B cell (primary cell): ENCODE measurements at regions not wholly inside any gene's neighbourhood (a gene's known extent, or its start where the extent isn't known, plus 50 kb on each side); places are given as distances from the start of the nearest gene placed in this dataset.

Source experiments
- EZH2 ChIP-seq: IDR thresholded peaks from 2 replicates; pipeline ENCODE4 v1.6.1; 2012; ENCODE audit warnings: borderline replicate concordance, low read depth, mild to moderate bottlenecking, moderate library complexity, low read length; ENCODE audit not compliant: insufficient read depth, poor library complexity, severe bottlenecking
- TF ChIP-seq, protein P1 (sequence below): fragments of 200-600 bp; IDR thresholded peaks from one replicate; pipeline ENCODE4 v1.8.0; 2022; ENCODE audit warnings: antibody characterized with exemption, mild to moderate bottlenecking

DNA sequence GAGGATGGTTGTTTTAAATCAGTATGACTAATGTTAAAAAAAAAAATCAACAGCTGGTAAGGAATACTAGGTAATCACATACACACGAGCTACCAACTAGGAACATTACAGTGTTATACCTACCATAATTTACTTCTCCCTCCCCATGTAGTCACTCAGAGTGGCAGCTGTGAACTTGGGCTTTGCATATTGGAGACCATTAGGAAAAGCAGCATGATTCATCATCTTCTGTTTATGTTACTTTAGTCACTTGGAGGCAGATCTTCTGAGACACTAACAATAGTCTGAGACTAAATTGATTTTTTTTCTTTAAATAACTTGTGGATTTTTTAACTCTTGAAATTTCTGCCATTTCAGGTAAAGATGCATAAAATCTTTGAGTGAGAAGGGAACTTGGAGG is 141.5 kb upstream of the NR4A3 start:
- TF ChIP-seq, protein P1, sequence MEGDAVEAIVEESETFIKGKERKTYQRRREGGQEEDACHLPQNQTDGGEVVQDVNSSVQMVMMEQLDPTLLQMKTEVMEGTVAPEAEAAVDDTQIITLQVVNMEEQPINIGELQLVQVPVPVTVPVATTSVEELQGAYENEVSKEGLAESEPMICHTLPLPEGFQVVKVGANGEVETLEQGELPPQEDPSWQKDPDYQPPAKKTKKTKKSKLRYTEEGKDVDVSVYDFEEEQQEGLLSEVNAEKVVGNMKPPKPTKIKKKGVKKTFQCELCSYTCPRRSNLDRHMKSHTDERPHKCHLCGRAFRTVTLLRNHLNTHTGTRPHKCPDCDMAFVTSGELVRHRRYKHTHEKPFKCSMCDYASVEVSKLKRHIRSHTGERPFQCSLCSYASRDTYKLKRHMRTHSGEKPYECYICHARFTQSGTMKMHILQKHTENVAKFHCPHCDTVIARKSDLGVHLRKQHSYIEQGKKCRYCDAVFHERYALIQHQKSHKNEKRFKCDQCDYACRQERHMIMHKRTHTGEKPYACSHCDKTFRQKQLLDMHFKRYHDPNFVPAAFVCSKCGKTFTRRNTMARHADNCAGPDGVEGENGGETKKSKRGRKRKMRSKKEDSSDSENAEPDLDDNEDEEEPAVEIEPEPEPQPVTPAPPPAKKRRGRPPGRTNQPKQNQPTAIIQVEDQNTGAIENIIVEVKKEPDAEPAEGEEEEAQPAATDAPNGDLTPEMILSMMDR, result no peak
- no peak for TF ChIP-seq EZH2
